GM23338 (cell line): ENCODE measurements at regions not wholly inside any gene's neighbourhood (a gene's known extent, or its start where the extent isn't known, plus 50 kb on each side); places are given as distances from the start of the nearest gene placed in this dataset.

ENCODE experiments used
- CTCF ChIP-seq, 2 experiments: fragments of 200-600 bp in 1 of 2; sonication (generic) in 1 of 2; conservative IDR thresholded peaks; 2 replicates each; pipeline versions ENCODE4 v1.5.1 to v1.6.1; 2016 to 2017; ENCODE audit warnings: antibody characterized with exemption in 2 of 2, low read depth in 2 of 2, mild to moderate bottlenecking in 2 of 2, moderate library complexity in 1 of 2
- POLR2AphosphoS5 ChIP-seq: IDR thresholded peaks from 2 replicates; pipeline ENCODE4 v1.6.1; 2016; ENCODE audit warnings: antibody characterized with exemption, low read depth

- TF ChIP-seq CTCF (conservative IDR thresholded peaks at IDR 0.05; ENCODE audit: low read depth in 2 of 2) (no peak), POLR2AphosphoS5 (no peak)
Measured at GRCh38 chr3:157820157-157820517, 286.1 kb downstream of the SHOX2 start.
